K562 (cell line): ENCODE measurements at regions not wholly inside any gene's neighbourhood (a gene's known extent, or its start where the extent isn't known, plus 50 kb on each side); places are given as distances from the start of the nearest gene placed in this dataset.

ENCODE experiments used
- ATAC-seq: fragments of 200-7000 bp; cut with Tn5 transposase; 3 replicates; pipeline ENCODE4 v1.9.1; 2020; ENCODE audit warnings: moderate library complexity
- BruUV-seq: library from RNA; stranded (reverse); fragments of 400-500 nt; replicated peaks from 2 replicates; lab custom pipeline; 2021; lab: Mats Ljungman, UMichigan
- CTCF ChIA-PET: fragments of 300-600 bp; formaldehyde crosslinking; extraction: SDS; loops from one replicate; lab custom pipeline; 2021; ENCODE audit warnings: low intra/inter-chr PET ratio; lab: Yijun Ruan, JAX
- POLR2A ChIA-PET: fragments of 300-600, 350-650 bp; sonication (Branson Sonifier 250); formaldehyde crosslinking; extraction: SDS; loops from one replicate; lab custom pipeline; 2021; ENCODE audit warnings: antibody characterized with exemption, inconsistent platforms; lab: Yijun Ruan, JAX
- DNase-seq, 4 experiments: peaks; one replicate each; pipeline versions ENCODE4 v3.0.0 to v3.0.0-alpha.2; 2011 to 2018; ENCODE audit warnings: low spot score in 3 of 4, mixed read lengths in 3 of 4; ENCODE audit errors: extremely low read depth in 1 of 4
- FAIRE-seq: peaks from 2 replicates; lab custom pipeline; 2011; peaks lifted over from hg19 to GRCh38; lab: Jason Lieb, UNC
- H2AFZ ChIP-seq: 2 replicates; pipeline ENCODE4 v1.6.0; 2011; ENCODE audit warnings: low read depth, low read length, control low read depth, inconsistent platforms
- H3K27ac ChIP-seq: fragments of 200-600 bp; 3 replicates; pipeline ENCODE4 v1.8.0; 2011; ENCODE audit warnings: low read depth, mild to moderate bottlenecking, control low read depth, inconsistent platforms, low read length, moderate library complexity, mixed read lengths; ENCODE audit errors: extremely low read depth
- H3K27me3 ChIP-seq, 2 experiments: fragments of 300-600 bp in 1 of 2; 2 replicates in 1 of 2; 3 replicates in 1 of 2; pipeline versions ENCODE4 v1.6.0 to v1.8.0; 2011; ENCODE audit warnings: inconsistent platforms in 2 of 2, low read length in 2 of 2, mild to moderate bottlenecking in 1 of 2, mixed read lengths in 1 of 2, moderate library complexity in 1 of 2; ENCODE audit not compliant: control insufficient read depth in 2 of 2, insufficient read depth in 2 of 2
- H3K36me3 ChIP-seq: fragments of 300-600 bp; 3 replicates; pipeline ENCODE4 v1.8.0; 2011; ENCODE audit warnings: mild to moderate bottlenecking, low read length, inconsistent platforms; ENCODE audit not compliant: control insufficient read depth, insufficient read depth
- H3K4me1 ChIP-seq, 2 experiments: fragments of 200-600 bp in 1 of 2; replicated peaks in 1 of 2; 2 replicates in 1 of 2; 3 replicates in 1 of 2; pipeline versions ENCODE4 v1.5.1 to v1.8.0; 2011; ENCODE audit warnings: inconsistent platforms in 2 of 2, low read length in 2 of 2, mild to moderate bottlenecking in 1 of 2, mixed read lengths in 1 of 2, moderate library complexity in 1 of 2; ENCODE audit not compliant: control insufficient read depth in 2 of 2, insufficient read depth in 2 of 2
- H3K4me2 ChIP-seq: 2 replicates; pipeline ENCODE4 v1.6.1; 2011; ENCODE audit warnings: low read length, control low read depth, inconsistent platforms, mixed read lengths; ENCODE audit not compliant: insufficient read depth
- H3K4me3 ChIP-seq: fragments of 200-600 bp; sonication (generic), shearing (Covaris generic); 2 replicates; pipeline ENCODE4 v1.5.1; 2016; ENCODE audit warnings: control low read depth, inconsistent platforms
- H3K79me2 ChIP-seq: fragments of 200-600 bp; 3 replicates; pipeline ENCODE4 v1.8.0; 2011; ENCODE audit warnings: low read length, inconsistent platforms; ENCODE audit not compliant: control insufficient read depth, insufficient read depth
- H3K9ac ChIP-seq, 2 experiments: 2 replicates each; pipeline versions ENCODE4 v1.6.0 to v1.6.1; 2011; ENCODE audit warnings: low read depth in 2 of 2, low read length in 2 of 2, control low read depth in 1 of 2, inconsistent platforms in 1 of 2, mild to moderate bottlenecking in 1 of 2, mixed read lengths in 1 of 2; ENCODE audit not compliant: insufficient read depth in 1 of 2
- H3K9me1 ChIP-seq: one replicate; pipeline ENCODE4 v1.6.0; 2011; ENCODE audit warnings: inconsistent platforms, mild to moderate bottlenecking, low read length, moderate library complexity; ENCODE audit not compliant: control insufficient read depth, insufficient read depth
- H3K9me3 ChIP-seq: replicated peaks from 2 replicates; pipeline ENCODE4 v1.5.1; 2011; ENCODE audit warnings: low read depth, low read length, inconsistent platforms; ENCODE audit not compliant: control insufficient read depth, insufficient read depth
- H4K20me1 ChIP-seq: replicated peaks from 2 replicates; pipeline ENCODE4 v1.6.1; 2011; ENCODE audit warnings: low read length, inconsistent platforms, mixed read lengths; ENCODE audit not compliant: control insufficient read depth, insufficient read depth
- GTF2E2 ChIP-seq: fragments of 200-800 bp; sonication (Bioruptor generic); IDR thresholded peaks from 2 replicates; pipeline ENCODE4 v1.6.1; 2016; ENCODE audit warnings: missing genetic modification characterization, missing compliant biosample characterization
- IRF2 ChIP-seq: sonication (generic); formaldehyde crosslinking; IDR thresholded peaks from 2 replicates; pipeline ENCODE4 v1.8.1; 2022; ENCODE audit warnings: mild to moderate bottlenecking, missing genetic modification reagents
- JUN ChIP-seq, 2 experiments: sonication (generic) in 1 of 2; formaldehyde crosslinking in 1 of 2; IDR thresholded peaks; 2 replicates each; pipeline versions ENCODE4 v1.6.1 to v1.8.0; 2012 to 2022; ENCODE audit warnings: borderline replicate concordance in 2 of 2, mild to moderate bottlenecking in 2 of 2, improper control_type of control experiment in 1 of 2, low read depth in 1 of 2, low read length in 1 of 2, missing genetic modification reagents in 1 of 2
- KLF1 ChIP-seq: fragments of 450-650 bp; IDR thresholded peaks from 2 replicates; pipeline ENCODE4 v1.6.1; 2016; ENCODE audit warnings: missing genetic modification characterization, missing compliant biosample characterization
- SIX5 ChIP-seq, 2 experiments: IDR thresholded peaks; 2 replicates each; pipeline ENCODE4 v1.6.1; 2011; ENCODE audit warnings: low read length in 2 of 2, borderline replicate concordance in 1 of 2, low read depth in 1 of 2, mild to moderate bottlenecking in 1 of 2, moderate library complexity in 1 of 2; ENCODE audit not compliant: insufficient read depth in 1 of 2
- WGBS: fragments of 100-300 bp; shearing (Covaris generic); methylation state at CpG from one replicate; pipeline ENCODE4 v1.1.6; 2016; ENCODE audit warnings: low coverage, mixed read lengths; ENCODE audit not compliant: insufficient coverage; ENCODE audit errors: missing lambda C conversion rate; 5-methylcytosine and 5-hydroxymethylcytosine counted together
- in situ Hi-C: fragments of 300-500 bp; cut with MboI; formaldehyde crosslinking; loops from 4 replicates; pipeline ENCODE4 v1.15.0; 2018; ENCODE audit warnings: inconsistent platforms, mixed read lengths
- intact Hi-C: fragments of 100-400 bp; cut with micrococcal nuclease; formaldehyde crosslinking; loops from 2 replicates; pipeline ENCODE4 v1.14.2; 2022
- TF ChIP-seq, protein P1 (sequence below), 2 experiments: fragments of 450-650 bp; conservative IDR thresholded peaks; 2 replicates each; pipeline ENCODE4 v1.6.1; 2017; ENCODE audit warnings: mild to moderate bottlenecking in 2 of 2, moderate library complexity in 2 of 2
- TF ChIP-seq, protein P2 (sequence below), 2 experiments: fragments of 450-650 bp; formaldehyde crosslinking in 1 of 2; IDR thresholded peaks; 2 replicates each; pipeline versions ENCODE4 v1.4.0 to v1.6.1; 2014 to 2020; ENCODE audit warnings: mild to moderate bottlenecking in 2 of 2, borderline replicate concordance in 1 of 2, low read depth in 1 of 2

DNA sequence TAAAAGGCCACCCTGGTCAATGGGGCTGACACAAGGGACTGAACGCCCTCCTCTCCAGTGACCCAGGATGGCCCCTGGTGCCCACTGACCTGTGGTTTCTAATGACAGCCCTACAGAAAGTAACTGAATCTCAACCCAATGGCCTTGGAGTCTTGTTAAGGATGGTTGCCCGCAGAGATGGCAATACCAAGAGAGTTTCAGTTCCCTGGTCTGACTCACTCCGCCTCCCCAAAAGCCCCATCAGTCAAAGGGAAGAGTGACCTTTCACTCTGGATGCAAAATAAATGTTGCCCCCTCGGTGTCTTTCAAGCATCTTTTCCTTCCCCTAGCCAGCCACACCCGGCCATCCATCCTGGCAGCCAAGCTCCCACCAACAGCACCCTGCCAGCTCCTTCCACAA is 57.7 kb upstream of the ISX start (continued):
- TF ChIP-seq, protein P1, sequence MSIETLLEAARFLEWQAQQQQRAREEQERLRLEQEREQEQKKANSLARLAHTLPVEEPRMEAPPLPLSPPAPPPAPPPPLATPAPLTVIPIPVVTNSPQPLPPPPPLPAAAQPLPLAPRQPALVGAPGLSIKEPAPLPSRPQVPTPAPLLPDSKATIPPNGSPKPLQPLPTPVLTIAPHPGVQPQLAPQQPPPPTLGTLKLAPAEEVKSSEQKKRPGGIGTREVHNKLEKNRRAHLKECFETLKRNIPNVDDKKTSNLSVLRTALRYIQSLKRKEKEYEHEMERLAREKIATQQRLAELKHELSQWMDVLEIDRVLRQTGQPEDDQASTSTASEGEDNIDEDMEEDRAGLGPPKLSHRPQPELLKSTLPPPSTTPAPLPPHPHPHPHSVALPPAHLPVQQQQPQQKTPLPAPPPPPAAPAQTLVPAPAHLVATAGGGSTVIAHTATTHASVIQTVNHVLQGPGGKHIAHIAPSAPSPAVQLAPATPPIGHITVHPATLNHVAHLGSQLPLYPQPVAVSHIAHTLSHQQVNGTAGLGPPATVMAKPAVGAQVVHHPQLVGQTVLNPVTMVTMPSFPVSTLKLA (conservative IDR thresholded peaks at IDR 0.05), result no peak
- TF ChIP-seq GTF2E2 (tag) (no peak), KLF1 (tag) (no peak), JUN (IDR thresholded peaks at IDR 0.05; ENCODE audit: borderline replicate concordance, low read depth, low read length) (no peak), JUN (CRISPR knock-in tag; IDR thresholded peaks at IDR 0.05; ENCODE audit: borderline replicate concordance) (no peak), SIX5 (IDR thresholded peaks at IDR 0.05; ENCODE audit: borderline replicate concordance in 1 of 2, insufficient read depth in 1 of 2, low read depth in 1 of 2, low read length in 2 of 2) (no peak), IRF2 (CRISPR knock-in tag) (no peak)

DNA sequence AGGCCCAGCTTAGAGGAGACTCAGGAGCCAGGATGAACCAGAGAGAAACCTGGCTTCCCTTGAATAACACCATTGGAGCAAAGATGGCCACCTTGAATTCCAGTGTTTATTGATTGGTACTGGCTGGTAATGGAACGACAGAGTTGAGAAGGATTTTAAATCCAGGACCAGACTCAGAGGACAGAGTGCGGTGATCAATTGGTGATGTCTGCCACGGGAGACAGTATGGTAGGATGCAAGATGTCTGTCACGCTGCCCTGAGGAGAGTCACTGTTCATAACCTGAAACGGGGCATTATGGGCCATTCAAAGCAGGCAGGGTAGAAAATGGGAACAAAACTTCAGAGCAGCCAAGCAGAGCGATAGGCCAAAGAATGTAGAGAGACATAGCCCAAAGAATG is 55.4 kb upstream of the ISX start:
- ATAC-seq (peak; percentile 39; the same call in 1 of the 3 replicates), DNase-seq (peak in 1 of 4 experiments; percentile 6), FAIRE-seq (no peak)
- no peaks in the 10 kb centered on the region for H3K9me3 ChIP-seq
- CTCF ChIA-PET, result no interaction called here
- H2AFZ ChIP-seq, result no peak overlapping the region
- no peak overlapping the region for H3K27ac ChIP-seq
- 0 out of 2 replicates have a peak overlapping the region, but pooled peaks have one; percentile 18 for H3K4me2 ChIP-seq
- in situ Hi-C loops (loop anchor here (25.0 kb wide), 1 partner anchor 1723 kb away; no protein-coding TSS in a partner anchor), intact Hi-C loops (no loop called here)
- no TSS peak for BruUV-seq
- H3K27me3 ChIP-seq, result no peaks in the 10 kb centered on the region
- H3K9ac ChIP-seq, result no peak overlapping the region
- H3K9me1 ChIP-seq, result no peaks in the 10 kb centered on the region
- no peaks in the 10 kb centered on the region for H4K20me1 ChIP-seq
- 19% methylated on average over 6 of the region's 6 CpGs for WGBS
- H3K79me2 ChIP-seq, result no peaks in the 10 kb centered on the region
- no peaks in the 10 kb centered on the region for H3K36me3 ChIP-seq
- POLR2A ChIA-PET, result interaction anchor here (1.0 kb wide), 1 partner anchor 16 kb away, joined by 3 read pairs; no protein-coding TSS in a partner anchor
- no peak overlapping the region for H3K4me3 ChIP-seq
- no peaks in the 10 kb centered on the region for H3K4me1 ChIP-seq
- TF ChIP-seq, protein P2, sequence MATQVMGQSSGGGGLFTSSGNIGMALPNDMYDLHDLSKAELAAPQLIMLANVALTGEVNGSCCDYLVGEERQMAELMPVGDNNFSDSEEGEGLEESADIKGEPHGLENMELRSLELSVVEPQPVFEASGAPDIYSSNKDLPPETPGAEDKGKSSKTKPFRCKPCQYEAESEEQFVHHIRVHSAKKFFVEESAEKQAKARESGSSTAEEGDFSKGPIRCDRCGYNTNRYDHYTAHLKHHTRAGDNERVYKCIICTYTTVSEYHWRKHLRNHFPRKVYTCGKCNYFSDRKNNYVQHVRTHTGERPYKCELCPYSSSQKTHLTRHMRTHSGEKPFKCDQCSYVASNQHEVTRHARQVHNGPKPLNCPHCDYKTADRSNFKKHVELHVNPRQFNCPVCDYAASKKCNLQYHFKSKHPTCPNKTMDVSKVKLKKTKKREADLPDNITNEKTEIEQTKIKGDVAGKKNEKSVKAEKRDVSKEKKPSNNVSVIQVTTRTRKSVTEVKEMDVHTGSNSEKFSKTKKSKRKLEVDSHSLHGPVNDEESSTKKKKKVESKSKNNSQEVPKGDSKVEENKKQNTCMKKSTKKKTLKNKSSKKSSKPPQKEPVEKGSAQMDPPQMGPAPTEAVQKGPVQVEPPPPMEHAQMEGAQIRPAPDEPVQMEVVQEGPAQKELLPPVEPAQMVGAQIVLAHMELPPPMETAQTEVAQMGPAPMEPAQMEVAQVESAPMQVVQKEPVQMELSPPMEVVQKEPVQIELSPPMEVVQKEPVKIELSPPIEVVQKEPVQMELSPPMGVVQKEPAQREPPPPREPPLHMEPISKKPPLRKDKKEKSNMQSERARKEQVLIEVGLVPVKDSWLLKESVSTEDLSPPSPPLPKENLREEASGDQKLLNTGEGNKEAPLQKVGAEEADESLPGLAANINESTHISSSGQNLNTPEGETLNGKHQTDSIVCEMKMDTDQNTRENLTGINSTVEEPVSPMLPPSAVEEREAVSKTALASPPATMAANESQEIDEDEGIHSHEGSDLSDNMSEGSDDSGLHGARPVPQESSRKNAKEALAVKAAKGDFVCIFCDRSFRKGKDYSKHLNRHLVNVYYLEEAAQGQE (IDR thresholded peaks at IDR 0.05; ENCODE audit: borderline replicate concordance), result peak; percentile 7; the same call in 1 of the 2 replicates
- TF ChIP-seq, protein P2 (CRISPR knock-in tag; IDR thresholded peaks at IDR 0.05; ENCODE audit: low read depth), result no peak
- TF ChIP-seq JUN (IDR thresholded peaks at IDR 0.05; ENCODE audit: borderline replicate concordance, low read depth, low read length) (no peak), JUN (CRISPR knock-in tag; IDR thresholded peaks at IDR 0.05; ENCODE audit: borderline replicate concordance) (no peak)
